ENCODE measurements at regions not wholly inside any gene's neighbourhood (a gene's known extent, or its start where the extent isn't known, plus 50 kb on each side); places are given as distances from the start of the nearest gene placed in this dataset.

DNA sequence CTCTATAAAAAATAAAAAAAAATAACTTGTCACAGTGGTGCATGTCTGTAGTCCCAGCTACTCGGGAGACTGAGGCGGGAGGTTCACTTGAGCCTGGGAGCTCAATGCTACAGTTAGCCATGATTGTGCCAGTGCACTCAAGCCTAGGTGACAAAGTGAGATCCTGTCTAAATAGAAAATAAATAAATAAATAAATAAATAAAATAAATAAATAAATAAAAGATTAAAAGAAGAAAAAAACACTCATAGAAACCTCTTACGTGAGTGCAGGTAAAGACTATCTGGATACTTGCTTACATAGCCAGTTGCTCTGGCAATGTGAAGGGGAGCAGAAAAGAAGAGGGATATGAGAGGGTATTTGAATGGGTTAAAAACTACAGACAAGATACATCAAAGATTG lies 242.5 kb upstream of the PCDH15 start:
- Histone ChIP-seq H3K9ac (ENCODE audit: low read depth in 1 of 2, low read length in 2 of 2) (no peak overlapping the region), H3K4me3 (ENCODE audit: low read depth in 1 of 2, low read length in 2 of 2) (no peak overlapping the region), H3K9me3 (ENCODE audit: control insufficient read depth in 1 of 2, low read length in 2 of 2) (no peaks in the 10 kb centered on the region), H3K27ac (ENCODE audit: low read depth, low read length) (no peak overlapping the region), H3K4me1 (ENCODE audit: control insufficient read depth in 1 of 2, insufficient read depth in 2 of 2, low read length in 2 of 2) (no peaks in the 10 kb centered on the region), H3K27me3 (ENCODE audit: control insufficient read depth in 1 of 2, insufficient read depth in 2 of 2, low read length in 2 of 2) (no peaks in the 10 kb centered on the region), H3K36me3 (ENCODE audit: control insufficient read depth in 1 of 2, insufficient read depth in 2 of 2, low read length in 2 of 2) (no peaks in the 10 kb centered on the region)

DNA sequence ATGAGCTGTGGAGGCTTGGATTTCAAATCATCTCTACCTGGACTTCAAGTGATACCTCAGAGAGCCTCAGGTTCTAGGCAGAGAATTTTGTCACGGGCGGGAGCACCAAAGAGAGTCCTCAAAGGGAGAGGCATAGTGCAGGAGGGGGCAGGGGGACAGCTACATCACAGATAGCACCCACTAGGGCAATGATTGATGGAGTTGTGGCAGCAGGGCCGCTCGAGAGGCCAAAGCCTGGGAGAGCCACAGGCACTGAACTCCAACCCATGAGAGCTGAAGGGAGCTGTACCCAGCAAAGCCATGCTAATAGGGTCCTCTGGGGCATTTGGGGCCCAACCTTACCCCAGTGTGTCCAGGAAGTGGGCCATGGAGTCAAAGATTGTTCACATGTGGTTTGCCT lies 232.0 kb upstream of the PCDH15 start:
- H3K27ac ChIP-seq (ENCODE audit: low read depth, low read length), result no peak overlapping the region
- no peaks in the 10 kb centered on the region for H3K36me3 ChIP-seq (ENCODE audit: control insufficient read depth in 1 of 2, insufficient read depth in 2 of 2, low read length in 2 of 2)
- no peak overlapping the region for H3K4me3 ChIP-seq (ENCODE audit: low read depth in 1 of 2, low read length in 2 of 2)

DNA sequence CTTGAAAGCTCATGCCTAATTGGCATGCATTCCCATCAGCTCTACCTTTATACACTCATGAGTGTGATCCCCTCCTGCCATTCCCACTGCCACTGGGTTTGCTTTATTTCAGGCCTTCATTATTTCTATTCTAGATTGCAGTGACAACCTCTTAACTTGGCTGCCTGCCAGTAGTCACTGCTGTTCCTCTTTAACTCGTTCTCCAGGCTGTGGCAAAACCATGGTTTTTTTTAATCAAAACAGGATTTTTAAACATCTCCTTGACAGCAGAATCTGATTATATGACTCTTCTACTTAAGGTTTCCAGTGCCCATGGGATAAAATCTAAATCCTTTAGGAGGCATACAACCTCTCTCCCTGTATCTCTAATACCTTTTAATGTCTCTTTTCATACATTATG lies 223.7 kb upstream of the PCDH15 start:
- H3K36me3 ChIP-seq (ENCODE audit: control insufficient read depth in 1 of 2, insufficient read depth in 2 of 2, low read length in 2 of 2), result no peaks in the 10 kb centered on the region
- no peak overlapping the region for H3K4me3 ChIP-seq (ENCODE audit: low read depth in 1 of 2, low read length in 2 of 2)
- no peaks in the 10 kb centered on the region for H3K4me1 ChIP-seq (ENCODE audit: control insufficient read depth in 1 of 2, insufficient read depth in 2 of 2, low read length in 2 of 2)
- no peaks in the 10 kb centered on the region for H3K27me3 ChIP-seq (ENCODE audit: control insufficient read depth in 1 of 2, insufficient read depth in 2 of 2, low read length in 2 of 2)
- H3K9ac ChIP-seq (ENCODE audit: low read depth in 1 of 2, low read length in 2 of 2), result no peak overlapping the region
- H3K9me3 ChIP-seq (ENCODE audit: control insufficient read depth in 1 of 2, low read length in 2 of 2), result no peaks in the 10 kb centered on the region
- no peak overlapping the region for H3K27ac ChIP-seq (ENCODE audit: low read depth, low read length)

More for the DNA sequence above, 232.0 kb upstream of the PCDH15 start:
- no peaks in the 10 kb centered on the region for H3K4me1 ChIP-seq (ENCODE audit: control insufficient read depth in 1 of 2, insufficient read depth in 2 of 2, low read length in 2 of 2)
- H3K9me3 ChIP-seq (ENCODE audit: control insufficient read depth in 1 of 2, low read length in 2 of 2), result no peaks in the 10 kb centered on the region
- H3K9ac ChIP-seq (ENCODE audit: low read depth in 1 of 2, low read length in 2 of 2), result no peak overlapping the region
- no peaks in the 10 kb centered on the region for H3K27me3 ChIP-seq (ENCODE audit: control insufficient read depth in 1 of 2, insufficient read depth in 2 of 2, low read length in 2 of 2)

DNA sequence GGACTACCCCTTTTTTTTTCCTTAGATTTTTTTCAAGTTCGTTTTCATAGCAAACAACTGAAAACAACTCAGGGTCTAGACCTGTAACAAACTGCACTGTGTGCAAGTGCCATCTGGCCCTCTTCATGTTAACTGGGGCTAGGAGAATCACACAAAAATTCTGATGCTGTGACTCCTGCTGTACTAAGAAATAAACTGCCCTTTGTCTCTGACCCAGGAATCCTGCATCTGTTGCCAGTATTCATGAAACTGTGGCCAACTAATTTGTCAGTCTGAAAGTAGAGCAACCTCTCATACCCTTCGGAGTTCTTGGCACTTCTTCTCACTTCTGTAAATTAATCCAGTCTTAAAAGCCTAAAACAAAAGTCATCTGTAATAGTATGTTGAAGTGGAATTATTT lies 218.4 kb upstream of the PCDH15 start:
- Histone ChIP-seq H3K9ac (ENCODE audit: low read depth in 1 of 2, low read length in 2 of 2) (no peak overlapping the region), H3K9me3 (ENCODE audit: control insufficient read depth in 1 of 2, low read length in 2 of 2) (no peaks in the 10 kb centered on the region), H3K27ac (ENCODE audit: low read depth, low read length) (no peak overlapping the region), H3K36me3 (ENCODE audit: control insufficient read depth in 1 of 2, insufficient read depth in 2 of 2, low read length in 2 of 2) (no peaks in the 10 kb centered on the region), H3K27me3 (ENCODE audit: control insufficient read depth in 1 of 2, insufficient read depth in 2 of 2, low read length in 2 of 2) (no peaks in the 10 kb centered on the region), H3K4me3 (ENCODE audit: low read depth in 1 of 2, low read length in 2 of 2) (no peak overlapping the region), H3K4me1 (ENCODE audit: control insufficient read depth in 1 of 2, insufficient read depth in 2 of 2, low read length in 2 of 2) (no peaks in the 10 kb centered on the region)

DNA sequence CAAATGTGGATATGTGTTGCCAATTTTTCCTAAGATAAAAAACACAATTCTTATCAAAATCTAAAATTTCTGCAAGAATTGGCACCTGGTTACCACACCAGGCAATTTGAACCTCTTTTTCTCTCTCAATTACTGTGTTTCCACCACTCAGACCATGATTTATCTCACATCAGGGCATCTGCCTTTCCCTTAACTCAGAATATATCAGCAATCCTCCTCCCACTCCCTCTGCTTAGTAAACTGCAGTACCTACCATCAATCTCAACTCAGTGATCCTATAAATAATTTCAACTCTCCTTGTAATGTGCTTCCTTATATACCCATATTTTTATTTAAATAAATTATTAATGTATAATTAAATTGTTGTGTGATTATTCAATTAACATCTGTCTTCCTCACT lies 212.3 kb upstream of the PCDH15 start:
- Histone ChIP-seq H3K9me3 (ENCODE audit: control insufficient read depth in 1 of 2, low read length in 2 of 2) (no peaks in the 10 kb centered on the region), H3K4me1 (ENCODE audit: control insufficient read depth in 1 of 2, insufficient read depth in 2 of 2, low read length in 2 of 2) (no peaks in the 10 kb centered on the region), H3K27ac (ENCODE audit: low read depth, low read length) (no peak overlapping the region), H3K4me3 (ENCODE audit: low read depth in 1 of 2, low read length in 2 of 2) (no peak overlapping the region), H3K27me3 (ENCODE audit: control insufficient read depth in 1 of 2, insufficient read depth in 2 of 2, low read length in 2 of 2) (no peaks in the 10 kb centered on the region), H3K9ac (ENCODE audit: low read depth in 1 of 2, low read length in 2 of 2) (no peak overlapping the region), H3K36me3 (ENCODE audit: control insufficient read depth in 1 of 2, insufficient read depth in 2 of 2, low read length in 2 of 2) (no peaks in the 10 kb centered on the region)

DNA sequence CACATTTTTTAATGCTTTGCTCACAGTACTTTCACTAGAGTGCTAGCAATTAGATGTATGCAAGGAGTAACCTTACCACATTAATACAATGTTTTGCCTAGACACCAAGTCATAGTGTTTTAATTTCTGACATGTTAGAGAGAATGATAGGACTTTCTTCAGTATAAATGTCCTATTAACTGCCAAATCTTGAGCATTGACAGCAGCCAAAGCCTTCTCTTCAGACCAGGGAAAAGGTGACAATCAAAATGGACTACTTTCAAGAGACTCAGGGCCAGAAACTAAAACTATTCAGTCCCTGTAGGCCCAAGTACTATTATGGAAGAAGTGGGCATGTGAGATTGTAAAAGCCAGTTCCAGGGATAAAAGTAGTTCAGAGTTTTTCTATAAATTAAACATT lies 201.4 kb upstream of the PCDH15 start:
- Histone ChIP-seq H3K4me3 (ENCODE audit: low read depth in 1 of 2, low read length in 2 of 2) (no peak overlapping the region), H3K9me3 (ENCODE audit: control insufficient read depth in 1 of 2, low read length in 2 of 2) (no peaks in the 10 kb centered on the region), H3K4me1 (ENCODE audit: control insufficient read depth in 1 of 2, insufficient read depth in 2 of 2, low read length in 2 of 2) (no peaks in the 10 kb centered on the region), H3K27ac (ENCODE audit: low read depth, low read length) (no peak overlapping the region), H3K27me3 (ENCODE audit: control insufficient read depth in 1 of 2, insufficient read depth in 2 of 2, low read length in 2 of 2) (no peaks in the 10 kb centered on the region), H3K9ac (ENCODE audit: low read depth in 1 of 2, low read length in 2 of 2) (no peak overlapping the region), H3K36me3 (ENCODE audit: control insufficient read depth in 1 of 2, insufficient read depth in 2 of 2, low read length in 2 of 2) (no peaks in the 10 kb centered on the region)

DNA sequence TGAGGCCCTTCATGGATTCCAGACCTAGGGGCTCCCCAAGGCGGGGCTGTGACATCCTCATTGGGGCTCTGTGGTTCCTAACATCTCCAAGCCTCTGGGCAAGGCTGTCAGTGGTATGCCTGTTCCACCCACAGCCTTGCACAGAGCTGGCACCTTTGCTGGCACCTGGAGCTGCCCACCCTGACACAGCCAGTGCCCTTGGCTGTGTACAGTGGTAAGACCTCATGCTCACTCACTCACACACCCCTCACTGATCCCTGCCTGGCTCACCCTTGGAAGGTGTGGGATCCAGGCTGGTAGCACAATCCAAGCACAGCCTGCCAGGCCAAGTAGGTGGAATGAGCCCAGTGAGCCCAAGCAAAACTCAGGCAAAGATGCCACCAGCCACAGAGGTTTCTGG lies 200.4 kb upstream of the PCDH15 start:
- H3K9ac ChIP-seq (ENCODE audit: low read depth in 1 of 2, low read length in 2 of 2), result no peak overlapping the region
- H3K9me3 ChIP-seq (ENCODE audit: control insufficient read depth in 1 of 2, low read length in 2 of 2), result no peaks in the 10 kb centered on the region
- no peaks in the 10 kb centered on the region for H3K4me1 ChIP-seq (ENCODE audit: control insufficient read depth in 1 of 2, insufficient read depth in 2 of 2, low read length in 2 of 2)
- H3K36me3 ChIP-seq (ENCODE audit: control insufficient read depth in 1 of 2, insufficient read depth in 2 of 2, low read length in 2 of 2), result no peaks in the 10 kb centered on the region
- no peak overlapping the region for H3K27ac ChIP-seq (ENCODE audit: low read depth, low read length)
- no peaks in the 10 kb centered on the region for H3K27me3 ChIP-seq (ENCODE audit: control insufficient read depth in 1 of 2, insufficient read depth in 2 of 2, low read length in 2 of 2)
- no peak overlapping the region for H3K4me3 ChIP-seq (ENCODE audit: low read depth in 1 of 2, low read length in 2 of 2)

DNA sequence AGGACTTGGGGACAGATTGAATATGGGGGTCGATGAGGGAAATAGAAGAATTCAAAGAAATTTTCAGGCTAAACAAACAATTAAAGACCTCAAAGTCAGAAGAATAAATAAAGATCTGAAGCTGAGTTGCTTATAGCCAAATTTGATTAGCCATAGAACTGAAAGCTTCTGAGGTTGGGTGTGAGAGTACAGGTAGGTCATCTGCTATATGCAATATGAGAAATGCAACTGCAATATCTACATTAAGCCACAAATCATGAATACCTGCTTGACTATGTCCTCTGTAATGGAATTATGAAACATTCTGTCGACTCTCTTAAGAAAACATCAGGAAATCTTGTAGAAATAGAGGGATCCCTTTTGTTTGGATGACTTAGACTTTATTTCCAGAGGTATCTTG lies 192.1 kb upstream of the PCDH15 start:
- H3K9me3 ChIP-seq (ENCODE audit: control insufficient read depth in 1 of 2, low read length in 2 of 2), result no peaks in the 10 kb centered on the region
- H3K27ac ChIP-seq (ENCODE audit: low read depth, low read length), result no peak overlapping the region
- H3K36me3 ChIP-seq (ENCODE audit: control insufficient read depth in 1 of 2, insufficient read depth in 2 of 2, low read length in 2 of 2), result no peaks in the 10 kb centered on the region
- no peak overlapping the region for H3K4me3 ChIP-seq (ENCODE audit: low read depth in 1 of 2, low read length in 2 of 2)
- no peak overlapping the region for H3K9ac ChIP-seq (ENCODE audit: low read depth in 1 of 2, low read length in 2 of 2)
- no peaks in the 10 kb centered on the region for H3K27me3 ChIP-seq (ENCODE audit: control insufficient read depth in 1 of 2, insufficient read depth in 2 of 2, low read length in 2 of 2)
- no peaks in the 10 kb centered on the region for H3K4me1 ChIP-seq (ENCODE audit: control insufficient read depth in 1 of 2, insufficient read depth in 2 of 2, low read length in 2 of 2)

DNA sequence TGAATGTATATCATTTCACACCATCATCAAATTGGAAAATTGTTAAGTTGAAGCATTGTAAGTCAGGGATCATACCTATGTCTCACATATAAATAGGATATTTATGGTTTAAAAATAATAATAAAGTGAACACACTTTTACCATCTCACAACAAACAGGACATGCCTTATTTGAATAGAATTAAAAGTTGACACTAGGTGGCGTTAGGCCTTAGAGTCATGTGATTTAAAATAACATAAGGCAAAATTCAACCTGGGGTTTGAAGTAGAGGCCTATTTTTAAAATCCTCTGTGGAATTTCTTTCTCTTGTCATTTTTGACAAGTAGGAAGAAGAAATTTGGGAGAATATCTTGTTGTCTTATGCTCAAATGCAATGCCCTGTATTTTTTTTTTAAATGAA lies 184.7 kb upstream of the PCDH15 start:
- no peak overlapping the region for H3K4me3 ChIP-seq (ENCODE audit: low read depth in 1 of 2, low read length in 2 of 2)
- no peaks in the 10 kb centered on the region for H3K9me3 ChIP-seq (ENCODE audit: control insufficient read depth in 1 of 2, low read length in 2 of 2)
- H3K9ac ChIP-seq (ENCODE audit: low read depth in 1 of 2, low read length in 2 of 2), result no peak overlapping the region
- no peak overlapping the region for H3K27ac ChIP-seq (ENCODE audit: low read depth, low read length)
- no peaks in the 10 kb centered on the region for H3K27me3 ChIP-seq (ENCODE audit: control insufficient read depth in 1 of 2, insufficient read depth in 2 of 2, low read length in 2 of 2)
- H3K36me3 ChIP-seq (ENCODE audit: control insufficient read depth in 1 of 2, insufficient read depth in 2 of 2, low read length in 2 of 2), result no peaks in the 10 kb centered on the region
- H3K4me1 ChIP-seq (ENCODE audit: control insufficient read depth in 1 of 2, insufficient read depth in 2 of 2, low read length in 2 of 2), result no peaks in the 10 kb centered on the region

DNA sequence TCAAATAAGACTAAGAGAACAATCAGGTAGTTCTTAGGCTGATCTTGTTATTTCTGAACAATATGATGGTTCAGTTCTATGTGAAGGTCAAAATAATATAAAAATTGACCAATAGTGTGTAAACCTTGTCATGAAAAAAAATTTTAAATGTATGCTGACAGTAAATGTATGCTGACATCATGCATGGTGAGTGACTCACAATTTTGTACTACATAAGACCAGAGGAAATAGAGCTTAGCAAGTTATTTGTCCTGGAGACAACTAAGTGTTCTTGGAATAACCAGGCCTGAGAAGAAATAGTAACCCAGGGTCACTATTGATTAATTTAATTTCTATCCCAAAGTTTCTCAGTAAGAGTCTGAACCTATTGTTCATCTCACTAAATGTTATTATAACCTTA lies 182.2 kb upstream of the PCDH15 start:
- no peak overlapping the region for H3K9ac ChIP-seq (ENCODE audit: low read depth in 1 of 2, low read length in 2 of 2)
- H3K27me3 ChIP-seq (ENCODE audit: control insufficient read depth in 1 of 2, insufficient read depth in 2 of 2, low read length in 2 of 2), result no peaks in the 10 kb centered on the region
- no peaks in the 10 kb centered on the region for H3K9me3 ChIP-seq (ENCODE audit: control insufficient read depth in 1 of 2, low read length in 2 of 2)
- no peak overlapping the region for H3K27ac ChIP-seq (ENCODE audit: low read depth, low read length)
- H3K4me1 ChIP-seq (ENCODE audit: control insufficient read depth in 1 of 2, insufficient read depth in 2 of 2, low read length in 2 of 2), result no peaks in the 10 kb centered on the region
- H3K4me3 ChIP-seq (ENCODE audit: low read depth in 1 of 2, low read length in 2 of 2), result no peak overlapping the region
- no peaks in the 10 kb centered on the region for H3K36me3 ChIP-seq (ENCODE audit: control insufficient read depth in 1 of 2, insufficient read depth in 2 of 2, low read length in 2 of 2)

DNA sequence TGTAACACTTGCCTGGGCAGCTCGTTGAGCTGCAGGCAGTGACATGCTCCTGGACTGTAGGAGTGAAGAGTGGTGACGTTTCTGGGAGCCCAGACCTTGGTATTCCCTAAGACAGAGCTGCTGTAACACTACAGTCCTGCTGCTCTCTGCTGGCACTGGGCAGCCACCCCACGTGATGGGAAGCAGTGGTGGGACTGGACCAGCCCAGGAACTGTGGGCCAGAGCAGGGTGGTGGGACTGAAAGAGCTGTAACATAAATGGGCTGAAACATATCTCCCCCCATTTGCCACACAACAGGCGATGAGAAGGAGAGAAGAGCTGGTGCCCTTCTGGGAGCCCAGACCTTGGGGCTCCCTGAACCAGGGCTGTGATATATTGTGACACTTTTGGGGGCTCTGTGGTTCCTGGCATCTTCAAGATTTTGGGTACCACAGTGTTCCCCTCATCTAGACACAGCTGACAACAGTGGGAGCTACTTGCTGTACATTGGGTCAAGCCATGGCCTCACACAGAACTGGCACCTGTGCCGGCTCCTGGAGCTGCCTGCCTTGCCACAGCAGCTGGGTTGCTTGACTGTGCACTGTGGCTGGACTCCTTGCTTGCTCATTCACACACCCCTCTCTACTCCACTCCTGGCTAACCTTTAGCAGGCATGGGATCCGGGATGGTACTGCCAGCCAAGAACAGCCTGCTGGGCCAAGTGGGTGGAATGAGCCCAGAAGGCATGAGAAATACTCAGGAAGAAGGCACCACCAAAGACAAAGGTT lies 161.3 kb upstream of the PCDH15 start:
- Histone ChIP-seq H3K36me3 (ENCODE audit: control insufficient read depth in 1 of 2, insufficient read depth in 2 of 2, low read length in 2 of 2) (no peaks in the 10 kb centered on the region), H3K4me1 (ENCODE audit: control insufficient read depth in 1 of 2, insufficient read depth in 2 of 2, low read length in 2 of 2) (no peaks in the 10 kb centered on the region), H3K9ac (ENCODE audit: low read depth in 1 of 2, low read length in 2 of 2) (no peak overlapping the region), H3K27me3 (ENCODE audit: control insufficient read depth in 1 of 2, insufficient read depth in 2 of 2, low read length in 2 of 2) (no peaks in the 10 kb centered on the region), H3K27ac (ENCODE audit: low read depth, low read length) (no peak overlapping the region), H3K4me3 (ENCODE audit: low read depth in 1 of 2, low read length in 2 of 2) (no peak overlapping the region), H3K9me3 (ENCODE audit: control insufficient read depth in 1 of 2, low read length in 2 of 2) (peaks cover 0 to 2% of the 10 kb centered on the region in 2 donors)
